KBM-7 (cell line): ENCODE measurements at regions not wholly inside any gene's neighbourhood (a gene's known extent, or its start where the extent isn't known, plus 50 kb on each side); places are given as distances from the start of the nearest gene placed in this dataset.
"Not testable (repeated sequence)": the region's sequence is repeated elsewhere in the genome, so short reads cannot be mapped to it uniquely, and the experiment has no call there.

Experiments
- DNase-seq: peaks from one replicate; pipeline ENCODE4 v3.0.0-alpha.2; 2015
- in situ Hi-C: fragments of 300-500 bp; cut with MboI; formaldehyde crosslinking; loops from 2 replicates; pipeline ENCODE4 v1.14.3; 2020; ENCODE audit warnings: low sequenced_read_pairs, low pct_unique_long_range_greater_than_20kb, mixed read lengths

DNA sequence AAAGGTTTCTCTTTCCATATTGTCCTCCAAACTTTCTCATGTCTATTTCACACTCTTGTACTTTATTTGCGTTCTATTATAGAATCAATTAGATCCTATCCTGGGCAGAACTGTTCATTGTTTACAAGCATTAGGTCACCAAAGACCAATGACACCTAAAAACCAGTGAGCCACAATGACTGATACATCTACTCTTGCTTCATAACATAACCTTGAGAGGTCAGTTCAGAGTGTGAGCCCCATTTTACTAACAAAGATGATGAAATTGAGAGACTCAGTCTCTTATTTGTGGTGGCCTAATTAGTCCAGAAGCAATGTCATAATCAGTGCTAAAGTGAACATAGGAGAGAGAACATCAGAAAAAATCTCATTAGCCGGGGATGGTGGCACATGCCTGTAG is 248.9 kb upstream of the RBBP8 start:
- no peak for DNase-seq
- in situ Hi-C loops: no loop called here

- in situ Hi-C loops: no loop called here
- DNase-seq: no peak
Observed at GRCh38 chr18:22685788-22686187, 247.3 kb upstream of the RBBP8 start.

DNA sequence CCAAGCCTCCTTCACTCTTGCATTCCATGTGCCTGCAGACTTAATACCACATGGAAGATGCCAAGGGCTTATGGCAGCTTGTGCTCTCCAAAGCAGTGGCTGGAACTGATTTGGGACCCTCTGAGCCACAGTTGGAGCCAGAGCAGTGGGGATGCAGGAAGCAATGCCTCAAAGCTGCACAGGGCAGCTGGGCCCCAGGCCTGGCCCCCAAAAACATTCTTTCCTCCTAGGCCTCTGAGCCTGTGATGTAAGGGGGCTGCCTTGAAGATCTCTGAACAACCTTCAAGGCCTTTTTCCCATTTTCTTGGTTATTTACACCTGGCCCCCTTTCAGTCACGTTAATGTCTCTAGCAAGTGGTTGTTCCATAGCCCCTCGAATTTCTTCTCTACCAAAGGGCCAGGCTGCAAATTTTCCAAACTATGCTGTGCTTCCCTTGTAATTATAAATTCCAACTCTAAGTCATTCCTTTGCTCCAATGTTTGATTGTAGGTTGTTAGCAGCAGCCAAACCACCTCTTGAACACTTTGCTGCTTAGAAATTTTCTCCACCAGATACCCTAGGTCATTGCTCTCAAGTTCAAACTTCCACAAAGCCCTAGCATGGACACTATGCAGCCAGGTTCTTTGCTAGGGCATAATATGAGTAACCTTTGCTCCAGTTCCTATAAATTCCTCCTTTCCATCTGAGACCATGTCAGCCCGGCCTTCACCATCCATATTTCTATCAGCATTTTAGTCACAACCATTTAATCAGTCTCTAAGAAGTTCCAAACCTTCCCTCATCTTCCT is 245.0 kb upstream of the RBBP8 start:
- in situ Hi-C loops: no loop called here
- no peak for DNase-seq

GRCh38 chr18:22688877-22689496 is 244.1 kb upstream of the RBBP8 start:
- in situ Hi-C loops: no loop called here

GRCh38 chr18:22689712-22690111 is 243.4 kb upstream of the RBBP8 start:
- no peak for DNase-seq
- in situ Hi-C loops: no loop called here

More at GRCh38 chr18:22688877-22689496, 244.1 kb upstream of the RBBP8 start:
- no peak for DNase-seq

- in situ Hi-C loops: no loop called here
- no peak for DNase-seq
Observed at GRCh38 chr18:22690556-22690955, 242.6 kb upstream of the RBBP8 start.

- DNase-seq: no peak
Observed at GRCh38 chr18:22691946-22692710, 241.0 kb upstream of the RBBP8 start.

DNA sequence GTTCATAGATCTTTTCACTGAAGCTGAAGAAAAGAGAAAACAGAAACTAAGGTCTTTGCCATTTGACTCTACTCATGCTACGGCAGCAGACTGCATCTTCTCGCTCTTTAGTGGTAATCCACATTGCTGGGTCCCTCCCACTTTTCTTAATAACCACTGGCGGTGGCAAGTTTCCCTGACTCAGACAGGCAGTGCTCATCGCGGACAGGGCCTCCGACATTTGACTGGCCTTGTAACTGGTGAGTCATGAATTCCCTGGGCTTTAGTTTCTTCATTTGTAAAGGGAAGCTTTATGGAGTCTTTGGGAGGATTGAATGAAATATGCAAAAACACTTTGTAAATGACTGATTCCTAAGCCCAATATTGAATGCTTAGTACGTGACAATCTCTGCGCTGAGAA is 238.2 kb upstream of the RBBP8 start:
- no peak for DNase-seq
- in situ Hi-C loops: no loop called here

More at GRCh38 chr18:22691946-22692710, 241.0 kb upstream of the RBBP8 start:
- in situ Hi-C loops: no loop called here

- DNase-seq: no peak
- in situ Hi-C loops: no loop called here
Observed at GRCh38 chr18:22695674-22696073, 237.5 kb upstream of the RBBP8 start.

DNA sequence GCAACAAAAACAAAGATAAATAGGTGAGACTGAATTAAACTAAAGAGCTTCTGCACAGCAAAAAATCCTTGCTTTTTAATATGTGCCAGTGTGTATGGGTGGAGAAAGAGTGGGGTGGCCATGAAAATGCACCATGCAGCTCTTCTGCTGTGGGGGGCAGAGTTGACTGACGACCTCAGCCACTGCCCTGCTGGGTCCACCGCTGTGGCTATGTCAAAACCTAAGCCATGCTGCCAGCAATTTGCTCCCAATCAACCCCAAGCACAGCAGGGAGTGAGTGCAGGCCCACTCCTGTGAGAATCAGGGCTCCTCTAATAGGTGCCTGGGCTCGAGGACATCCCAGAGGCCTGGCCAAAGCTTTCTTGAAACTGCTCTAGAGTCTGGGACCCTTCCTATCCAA is 235.6 kb upstream of the RBBP8 start:
- in situ Hi-C loops: no loop called here
- no peak for DNase-seq

- no peak for DNase-seq
- in situ Hi-C loops: no loop called here
Observed at GRCh38 chr18:22698711-22699110, 234.4 kb upstream of the RBBP8 start.

- DNase-seq: no peak
- in situ Hi-C loops: no loop called here
Observed at GRCh38 chr18:22699629-22700028, 233.5 kb upstream of the RBBP8 start.

DNA sequence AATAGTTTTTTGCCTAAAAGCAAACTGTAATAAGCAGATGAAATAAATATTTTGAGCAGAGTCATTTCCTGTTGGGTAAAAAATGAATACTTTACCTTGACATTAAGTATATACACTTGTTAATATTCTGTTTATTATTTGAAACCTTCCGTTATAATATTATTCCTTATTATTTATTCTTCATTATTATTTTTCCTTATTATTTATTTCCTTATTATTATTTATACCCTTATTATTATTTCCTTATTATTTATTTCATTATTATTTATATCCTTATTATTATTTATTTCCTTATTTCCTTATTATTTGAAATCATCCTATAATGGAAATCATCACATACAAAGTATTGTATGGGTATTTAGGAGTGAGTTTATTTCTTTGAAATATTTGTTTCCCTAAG is 232.2 kb upstream of the RBBP8 start:
- no peak for DNase-seq
- in situ Hi-C loops: no loop called here

GRCh38 chr18:22701326-22701725 is 231.8 kb upstream of the RBBP8 start:
- in situ Hi-C loops: no loop called here
- no peak for DNase-seq

DNA sequence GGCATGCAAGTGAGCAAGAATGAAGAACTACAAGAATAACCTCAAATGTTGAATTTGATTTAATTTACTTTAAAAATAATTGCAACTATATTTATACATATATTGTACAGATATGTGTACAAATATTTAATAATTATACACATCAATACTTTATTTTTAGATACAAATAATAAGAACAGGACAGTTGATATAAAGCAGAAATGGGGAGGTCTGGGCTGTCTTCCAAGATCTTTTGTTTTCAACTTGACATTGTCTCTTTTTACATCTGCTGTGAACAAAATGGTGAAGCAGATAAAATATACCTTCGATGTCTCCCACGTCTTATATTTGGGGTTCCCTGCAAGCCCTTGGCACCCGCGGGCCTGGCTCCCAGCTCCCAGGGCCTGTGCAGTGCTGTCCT is 231.3 kb upstream of the RBBP8 start:
- in situ Hi-C loops: no loop called here
- DNase-seq: no peak

DNA sequence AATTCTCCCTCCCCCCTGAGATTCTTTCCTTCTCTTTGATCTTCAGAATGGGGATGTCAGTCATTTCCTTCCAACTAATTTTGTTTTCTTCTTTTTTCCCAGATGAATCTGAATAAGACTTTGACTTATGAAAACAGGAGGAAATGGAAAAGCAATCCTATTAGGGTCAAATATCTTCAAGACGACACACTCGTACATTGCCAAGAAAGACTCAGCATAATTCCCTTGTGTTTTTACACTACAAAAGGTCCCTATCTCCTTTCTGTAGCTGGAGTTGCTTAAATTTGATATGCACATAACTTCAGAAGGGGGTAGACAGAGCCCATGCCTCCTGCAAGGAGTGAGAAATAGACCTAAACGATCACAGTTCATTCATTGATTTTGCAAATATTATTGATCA is 230.3 kb upstream of the RBBP8 start:
- in situ Hi-C loops: no loop called here

GRCh38 chr18:22703883-22704585 is 229.1 kb upstream of the RBBP8 start:
- DNase-seq: peak; percentile 47
- in situ Hi-C loops: no loop called here

More for the DNA sequence above, 230.3 kb upstream of the RBBP8 start:
- no peak for DNase-seq

GRCh38 chr18:22704586-22704918 is 228.6 kb upstream of the RBBP8 start:
- no peak for DNase-seq
- in situ Hi-C loops: no loop called here

DNA sequence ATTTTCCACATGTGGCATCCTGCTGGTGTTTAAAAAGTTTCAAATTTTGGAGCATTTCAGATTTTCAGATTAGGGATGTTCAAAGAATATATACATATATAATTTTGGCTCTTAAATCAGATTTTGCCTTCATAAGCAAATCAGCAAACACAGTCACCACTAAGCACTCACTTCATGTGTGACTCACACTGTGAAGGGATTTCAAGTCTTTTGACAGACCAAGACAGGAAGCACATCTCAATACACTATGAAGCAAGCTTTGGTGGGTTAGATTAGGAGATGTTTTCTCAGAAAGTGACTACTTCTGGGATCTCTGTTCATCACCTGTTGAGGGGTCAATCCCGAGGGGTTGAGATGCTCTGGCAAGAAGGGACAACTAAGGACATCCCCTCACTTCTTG is 227.8 kb upstream of the RBBP8 start:
- no peak for DNase-seq

DNA sequence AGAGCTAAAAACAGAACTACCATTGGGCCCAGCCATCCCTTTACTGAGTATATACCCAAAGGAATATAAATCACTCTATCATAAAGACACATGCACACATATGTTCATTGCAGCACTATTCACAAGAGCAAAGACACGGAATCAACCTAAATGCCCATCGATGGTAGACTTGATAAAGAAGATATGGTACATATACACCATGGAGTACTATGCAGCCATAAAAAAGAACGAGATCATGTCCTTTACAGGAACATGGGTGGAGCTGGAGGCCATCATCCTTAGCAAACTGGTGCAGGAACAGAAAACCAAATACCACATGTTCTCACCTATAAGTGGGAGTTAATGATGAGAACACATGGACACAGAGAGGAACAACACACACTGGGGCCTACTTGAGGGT is 227.1 kb upstream of the RBBP8 start:
- in situ Hi-C loops, DNase-seq: not testable (repeated sequence)

More for the DNA sequence above, 227.8 kb upstream of the RBBP8 start:
- in situ Hi-C loops: no loop called here
